ENCODE measurements at regions not wholly inside any gene's neighbourhood (a gene's known extent, or its start where the extent isn't known, plus 50 kb on each side); places are given as distances from the start of the nearest gene placed in this dataset.

DNA sequence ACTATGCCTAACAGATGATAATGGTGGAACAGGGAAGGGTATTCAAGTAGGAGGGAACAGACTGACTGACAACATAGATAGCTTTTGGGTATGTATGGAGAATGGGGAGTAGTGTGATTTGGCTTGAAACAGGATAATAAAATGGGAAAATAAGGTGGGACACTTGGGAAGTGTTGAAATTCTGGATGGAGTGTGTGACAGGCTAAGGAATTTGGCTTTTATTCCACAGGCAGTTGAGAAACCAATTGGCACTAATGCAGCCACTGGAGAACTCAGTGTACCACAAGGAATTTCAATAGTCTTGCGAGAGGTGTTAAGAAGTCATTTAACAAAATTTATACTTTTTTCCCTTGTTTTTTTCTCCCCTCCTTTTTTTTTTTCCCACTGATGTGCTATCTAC is 153.5 kb upstream of the ELAVL2 start:
- Histone ChIP-seq H3K27me3 (no peaks in the 10 kb centered on the region), H3K4me3 (no peak overlapping the region), H2AFZ (no peak overlapping the region), H3K36me3 (replicated peaks; ENCODE audit: insufficient read depth, low read depth) (no peaks in the 10 kb centered on the region), H3K27ac (no peak overlapping the region), H3K9me2 (replicated peaks; ENCODE audit: insufficient read depth) (no peaks in the 10 kb centered on the region), H3K4me1 (ENCODE audit: insufficient read depth) (no peaks in the 10 kb centered on the region), H3K4me2 (no peak overlapping the region), H4K20me1 (ENCODE audit: insufficient read depth, poor library complexity, severe bottlenecking) (no peaks in the 10 kb centered on the region), H3K9me3 (ENCODE audit: low read depth) (no peaks in the 10 kb centered on the region), H3K79me2 (no peaks in the 10 kb centered on the region)
- DNase-seq (ENCODE audit: low spot score): no peak
- WGBS (ENCODE audit: low lambda C conversion rate, missing lambda C conversion rate): 88% methylated on average over 1 of the region's 1 CpG
- TF ChIP-seq, protein P1, sequence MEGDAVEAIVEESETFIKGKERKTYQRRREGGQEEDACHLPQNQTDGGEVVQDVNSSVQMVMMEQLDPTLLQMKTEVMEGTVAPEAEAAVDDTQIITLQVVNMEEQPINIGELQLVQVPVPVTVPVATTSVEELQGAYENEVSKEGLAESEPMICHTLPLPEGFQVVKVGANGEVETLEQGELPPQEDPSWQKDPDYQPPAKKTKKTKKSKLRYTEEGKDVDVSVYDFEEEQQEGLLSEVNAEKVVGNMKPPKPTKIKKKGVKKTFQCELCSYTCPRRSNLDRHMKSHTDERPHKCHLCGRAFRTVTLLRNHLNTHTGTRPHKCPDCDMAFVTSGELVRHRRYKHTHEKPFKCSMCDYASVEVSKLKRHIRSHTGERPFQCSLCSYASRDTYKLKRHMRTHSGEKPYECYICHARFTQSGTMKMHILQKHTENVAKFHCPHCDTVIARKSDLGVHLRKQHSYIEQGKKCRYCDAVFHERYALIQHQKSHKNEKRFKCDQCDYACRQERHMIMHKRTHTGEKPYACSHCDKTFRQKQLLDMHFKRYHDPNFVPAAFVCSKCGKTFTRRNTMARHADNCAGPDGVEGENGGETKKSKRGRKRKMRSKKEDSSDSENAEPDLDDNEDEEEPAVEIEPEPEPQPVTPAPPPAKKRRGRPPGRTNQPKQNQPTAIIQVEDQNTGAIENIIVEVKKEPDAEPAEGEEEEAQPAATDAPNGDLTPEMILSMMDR (IDR thresholded peaks at IDR 0.05; ENCODE audit: poor library complexity): no peak
- TF ChIP-seq EZH2phosphoT487 (IDR thresholded peaks at IDR 0.05; ENCODE audit: low read depth, severe bottlenecking, unreplicated experiment) (no peak), EZH2 (IDR thresholded peaks at IDR 0.05; ENCODE audit: borderline replicate concordance) (no peak)

DNA sequence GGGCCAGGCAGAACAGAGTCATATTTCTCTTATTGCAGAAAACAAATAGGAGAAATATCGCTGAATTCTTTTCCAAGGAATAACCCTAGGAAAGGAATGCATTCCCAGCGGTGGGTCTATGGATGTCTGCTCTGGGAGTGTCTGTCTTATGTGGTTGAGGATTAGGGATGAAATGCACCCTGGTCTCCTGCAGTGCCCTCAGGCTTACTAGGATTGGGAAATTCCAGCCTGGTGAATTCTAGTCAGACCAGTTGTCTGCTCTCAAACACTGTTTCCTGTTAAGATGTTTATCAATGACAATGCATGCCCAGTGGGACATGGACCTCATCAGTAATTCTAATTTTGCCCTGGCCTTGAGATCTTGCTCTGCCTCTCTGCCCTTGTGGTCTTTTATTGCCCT is 136.1 kb upstream of the ELAVL2 start:
- H3K79me2 ChIP-seq: no peaks in the 10 kb centered on the region
- WGBS (ENCODE audit: low lambda C conversion rate, missing lambda C conversion rate): 71% methylated on average over 2 of the region's 2 CpGs

DNA sequence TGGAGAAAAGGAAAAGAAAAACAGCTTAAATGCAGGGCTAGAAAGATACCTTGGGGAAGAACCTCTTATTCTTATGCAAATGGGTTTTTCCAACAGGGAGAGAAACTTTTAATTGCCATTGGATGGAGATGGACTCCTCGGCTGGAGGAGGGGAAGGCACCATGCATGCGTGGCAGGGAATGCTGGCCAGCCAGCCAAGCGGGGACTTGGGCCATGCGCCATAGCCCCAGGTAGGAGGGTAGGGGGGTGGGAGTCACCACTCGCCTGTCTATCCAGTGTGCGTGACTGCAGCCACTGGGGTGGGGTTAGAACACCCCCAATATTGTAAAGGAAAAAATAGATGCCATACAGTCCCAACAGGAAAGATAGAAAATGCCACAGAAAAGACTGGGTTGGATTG is 119.9 kb upstream of the ELAVL2 start:
- no peaks in the 10 kb centered on the region for H3K27me3 ChIP-seq
- DNase-seq (ENCODE audit: low spot score): no peak
- H4K20me1 ChIP-seq (ENCODE audit: insufficient read depth, poor library complexity, severe bottlenecking): no peaks in the 10 kb centered on the region
- no peaks in the 10 kb centered on the region for H3K4me1 ChIP-seq (ENCODE audit: insufficient read depth)
- no peaks in the 10 kb centered on the region for H3K79me2 ChIP-seq
- H3K27ac ChIP-seq: no peak overlapping the region
- H3K4me3 ChIP-seq: no peak overlapping the region
- WGBS (ENCODE audit: low lambda C conversion rate, missing lambda C conversion rate): 93% methylated on average over 6 of the region's 6 CpGs
- no peaks in the 10 kb centered on the region for H3K9me2 ChIP-seq (replicated peaks; ENCODE audit: insufficient read depth)
- TF ChIP-seq EZH2phosphoT487 (IDR thresholded peaks at IDR 0.05; ENCODE audit: low read depth, severe bottlenecking, unreplicated experiment) (no peak), EZH2 (IDR thresholded peaks at IDR 0.05; ENCODE audit: borderline replicate concordance) (no peak)
- TF ChIP-seq, protein P1 (IDR thresholded peaks at IDR 0.05; ENCODE audit: poor library complexity): no peak
- H3K9me3 ChIP-seq (ENCODE audit: low read depth): no peaks in the 10 kb centered on the region
- no peaks in the 10 kb centered on the region for H3K36me3 ChIP-seq (replicated peaks; ENCODE audit: insufficient read depth, low read depth)
- H2AFZ ChIP-seq: no peak overlapping the region
- H3K4me2 ChIP-seq: no peak overlapping the region

More for the DNA sequence above, 136.1 kb upstream of the ELAVL2 start:
- no peak for TF ChIP-seq EZH2 (IDR thresholded peaks at IDR 0.05; ENCODE audit: borderline replicate concordance)
- TF ChIP-seq, protein P1 (IDR thresholded peaks at IDR 0.05; ENCODE audit: poor library complexity): no peak
- no peak for TF ChIP-seq EZH2phosphoT487 (IDR thresholded peaks at IDR 0.05; ENCODE audit: low read depth, severe bottlenecking, unreplicated experiment)
- Histone ChIP-seq H3K9me3 (ENCODE audit: low read depth) (no peaks in the 10 kb centered on the region), H4K20me1 (ENCODE audit: insufficient read depth, poor library complexity, severe bottlenecking) (no peaks in the 10 kb centered on the region), H3K9me2 (replicated peaks; ENCODE audit: insufficient read depth) (no peaks in the 10 kb centered on the region), H2AFZ (no peak overlapping the region), H3K27ac (no peak overlapping the region), H3K4me1 (ENCODE audit: insufficient read depth) (no peaks in the 10 kb centered on the region), H3K27me3 (no peaks in the 10 kb centered on the region), H3K4me2 (no peak overlapping the region), H3K36me3 (replicated peaks; ENCODE audit: insufficient read depth, low read depth) (no peaks in the 10 kb centered on the region), H3K4me3 (no peak overlapping the region)
- no peak for DNase-seq (ENCODE audit: low spot score)

DNA sequence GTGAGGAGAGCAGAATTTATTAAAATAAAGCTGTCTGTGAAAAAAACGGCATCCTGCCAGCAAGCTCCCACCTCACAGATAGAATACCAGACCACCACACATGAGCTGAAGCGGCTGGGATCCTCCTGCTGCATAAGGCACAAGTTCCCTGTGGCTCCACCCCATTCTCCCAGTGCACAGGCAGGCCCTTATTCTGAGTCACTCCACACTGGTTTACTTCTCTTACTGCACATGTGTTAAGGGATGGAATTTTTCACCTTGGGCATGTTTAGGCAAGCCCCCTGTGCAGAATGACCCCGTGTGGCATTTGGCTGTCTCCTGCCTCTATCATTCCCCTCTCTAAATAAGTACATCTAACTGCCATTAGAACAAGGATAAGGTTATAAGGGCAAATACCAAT is 115.0 kb upstream of the ELAVL2 start:
- no peak overlapping the region for H3K4me3 ChIP-seq
- no peaks in the 10 kb centered on the region for H3K36me3 ChIP-seq (replicated peaks; ENCODE audit: insufficient read depth, low read depth)
- no peak for TF ChIP-seq EZH2 (IDR thresholded peaks at IDR 0.05; ENCODE audit: borderline replicate concordance)
- no peak for TF ChIP-seq EZH2phosphoT487 (IDR thresholded peaks at IDR 0.05; ENCODE audit: low read depth, severe bottlenecking, unreplicated experiment)
- TF ChIP-seq, protein P1 (IDR thresholded peaks at IDR 0.05; ENCODE audit: poor library complexity): no peak
- H3K27ac ChIP-seq: no peak overlapping the region
- no peaks in the 10 kb centered on the region for H3K27me3 ChIP-seq
- no peaks in the 10 kb centered on the region for H3K9me3 ChIP-seq (ENCODE audit: low read depth)
- no peak overlapping the region for H2AFZ ChIP-seq
- H3K9me2 ChIP-seq (replicated peaks; ENCODE audit: insufficient read depth): no peaks in the 10 kb centered on the region
- no peak for DNase-seq (ENCODE audit: low spot score)
- no peak overlapping the region for H3K4me2 ChIP-seq
- no peaks in the 10 kb centered on the region for H3K4me1 ChIP-seq (ENCODE audit: insufficient read depth)
- no peaks in the 10 kb centered on the region for H4K20me1 ChIP-seq (ENCODE audit: insufficient read depth, poor library complexity, severe bottlenecking)
- no peaks in the 10 kb centered on the region for H3K79me2 ChIP-seq
- 57% methylated on average over 3 of the region's 3 CpGs for WGBS (ENCODE audit: low lambda C conversion rate, missing lambda C conversion rate)
